GM12865 (cell line): ENCODE measurements at regions not wholly inside any gene's neighbourhood (a gene's known extent, or its start where the extent isn't known, plus 50 kb on each side); places are given as distances from the start of the nearest gene placed in this dataset.

Experiments used
- DNase-seq: peaks from one replicate; pipeline ENCODE4 v3.0.0; 2010; ENCODE audit warnings: low read depth
- H3K4me3 ChIP-seq: 2 replicates; pipeline ENCODE4 v1.5.1; 2011; ENCODE audit warnings: mild to moderate bottlenecking, low read depth, low read length, control low read depth
- TF ChIP-seq, protein P1 (sequence below): IDR thresholded peaks from 2 replicates; pipeline ENCODE4 v1.5.1; 2011; ENCODE audit warnings: low read length, control low read depth, low read depth, inconsistent platforms; ENCODE audit not compliant: insufficient read depth; ENCODE audit errors: missing control alignments

DNA sequence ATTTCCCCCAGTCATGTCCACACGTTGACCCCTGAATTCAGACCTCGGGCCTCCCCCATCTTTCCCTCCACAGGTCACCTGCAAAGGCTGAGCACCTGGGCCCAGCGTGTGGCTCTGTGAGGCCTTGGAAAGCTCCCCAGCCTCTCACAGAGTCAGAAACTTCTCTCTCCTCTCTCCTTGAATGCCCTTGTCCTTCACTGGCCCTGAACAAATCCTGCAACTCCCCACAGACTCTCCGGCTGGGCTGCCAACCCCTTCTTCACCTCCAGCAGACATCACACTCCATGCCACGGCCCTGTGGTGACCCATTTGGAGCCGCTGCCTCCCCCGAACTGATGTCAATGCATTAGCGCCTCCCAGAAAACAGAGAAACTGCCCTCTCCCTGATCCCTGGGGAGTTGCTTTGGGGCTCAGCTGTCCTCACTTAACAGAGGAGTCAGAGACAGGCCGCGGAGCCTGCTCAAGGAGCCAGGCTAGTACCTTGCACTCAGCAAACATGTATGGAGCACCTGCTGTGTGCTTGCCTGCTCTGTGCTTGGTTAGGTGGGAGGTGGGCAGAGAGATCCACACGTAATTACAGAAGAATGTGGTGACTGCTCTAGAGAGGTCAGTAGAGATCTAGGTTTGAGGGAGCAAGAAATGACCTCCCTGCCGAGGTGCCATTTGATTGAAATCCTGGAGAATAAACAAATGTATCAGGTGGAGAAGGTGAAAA is 99.2 kb upstream of the PWP1 start:
- no peak overlapping the region for H3K4me3 ChIP-seq
- no peak for DNase-seq
- TF ChIP-seq, protein P1, sequence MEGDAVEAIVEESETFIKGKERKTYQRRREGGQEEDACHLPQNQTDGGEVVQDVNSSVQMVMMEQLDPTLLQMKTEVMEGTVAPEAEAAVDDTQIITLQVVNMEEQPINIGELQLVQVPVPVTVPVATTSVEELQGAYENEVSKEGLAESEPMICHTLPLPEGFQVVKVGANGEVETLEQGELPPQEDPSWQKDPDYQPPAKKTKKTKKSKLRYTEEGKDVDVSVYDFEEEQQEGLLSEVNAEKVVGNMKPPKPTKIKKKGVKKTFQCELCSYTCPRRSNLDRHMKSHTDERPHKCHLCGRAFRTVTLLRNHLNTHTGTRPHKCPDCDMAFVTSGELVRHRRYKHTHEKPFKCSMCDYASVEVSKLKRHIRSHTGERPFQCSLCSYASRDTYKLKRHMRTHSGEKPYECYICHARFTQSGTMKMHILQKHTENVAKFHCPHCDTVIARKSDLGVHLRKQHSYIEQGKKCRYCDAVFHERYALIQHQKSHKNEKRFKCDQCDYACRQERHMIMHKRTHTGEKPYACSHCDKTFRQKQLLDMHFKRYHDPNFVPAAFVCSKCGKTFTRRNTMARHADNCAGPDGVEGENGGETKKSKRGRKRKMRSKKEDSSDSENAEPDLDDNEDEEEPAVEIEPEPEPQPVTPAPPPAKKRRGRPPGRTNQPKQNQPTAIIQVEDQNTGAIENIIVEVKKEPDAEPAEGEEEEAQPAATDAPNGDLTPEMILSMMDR = no peak

DNA sequence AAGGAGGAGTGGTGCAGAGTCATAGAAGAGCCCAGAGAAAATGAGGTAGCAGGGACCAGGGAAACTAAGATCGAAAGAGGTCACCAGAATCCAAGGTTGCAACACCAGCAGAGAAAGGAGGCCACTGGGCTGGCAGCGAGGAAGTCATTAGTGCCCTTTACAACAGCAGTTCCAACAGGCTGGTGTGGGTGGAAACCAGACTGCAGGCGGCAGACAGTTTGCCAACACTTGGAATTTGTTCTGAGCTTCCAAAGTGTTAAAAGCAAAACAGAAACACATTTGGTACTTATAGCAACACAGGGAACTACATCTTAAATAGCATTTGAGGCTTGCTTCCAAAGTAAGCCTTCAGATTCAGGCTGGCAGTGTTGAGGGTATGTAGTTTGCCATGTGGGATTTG is 95.2 kb upstream of the PWP1 start:
- TF ChIP-seq, protein P1 = no peak
- DNase-seq = no peak
- H3K4me3 ChIP-seq = no peak overlapping the region

DNA sequence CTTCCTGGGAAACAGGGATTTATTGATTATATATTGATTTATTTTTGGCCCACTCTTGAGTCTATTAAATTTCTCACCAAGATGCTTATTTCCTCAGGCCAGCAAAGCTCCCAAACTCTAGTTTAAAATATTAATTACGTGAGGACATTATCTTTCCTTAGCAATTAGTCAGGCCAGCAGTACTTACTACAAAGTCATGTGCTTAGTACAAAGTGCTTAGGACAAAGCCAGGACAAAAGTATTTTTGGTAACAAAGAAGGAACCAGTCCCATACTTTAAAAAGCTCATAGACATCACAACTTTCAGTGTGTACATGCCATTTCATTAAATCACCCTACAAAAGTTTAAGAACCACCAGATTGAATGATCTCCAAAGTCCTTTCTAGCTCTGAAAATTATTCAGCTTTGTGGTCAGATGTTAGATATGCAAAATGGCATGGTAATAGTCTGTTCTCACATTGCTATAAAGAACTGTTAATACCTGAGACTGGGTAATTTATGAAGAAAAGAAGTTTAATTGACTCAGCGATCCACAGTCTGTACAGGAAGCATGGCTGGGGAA is 94.7 kb upstream of the PWP1 start:
- H3K4me3 ChIP-seq = no peak overlapping the region
- TF ChIP-seq, protein P1 = no peak
- DNase-seq = no peak

DNA sequence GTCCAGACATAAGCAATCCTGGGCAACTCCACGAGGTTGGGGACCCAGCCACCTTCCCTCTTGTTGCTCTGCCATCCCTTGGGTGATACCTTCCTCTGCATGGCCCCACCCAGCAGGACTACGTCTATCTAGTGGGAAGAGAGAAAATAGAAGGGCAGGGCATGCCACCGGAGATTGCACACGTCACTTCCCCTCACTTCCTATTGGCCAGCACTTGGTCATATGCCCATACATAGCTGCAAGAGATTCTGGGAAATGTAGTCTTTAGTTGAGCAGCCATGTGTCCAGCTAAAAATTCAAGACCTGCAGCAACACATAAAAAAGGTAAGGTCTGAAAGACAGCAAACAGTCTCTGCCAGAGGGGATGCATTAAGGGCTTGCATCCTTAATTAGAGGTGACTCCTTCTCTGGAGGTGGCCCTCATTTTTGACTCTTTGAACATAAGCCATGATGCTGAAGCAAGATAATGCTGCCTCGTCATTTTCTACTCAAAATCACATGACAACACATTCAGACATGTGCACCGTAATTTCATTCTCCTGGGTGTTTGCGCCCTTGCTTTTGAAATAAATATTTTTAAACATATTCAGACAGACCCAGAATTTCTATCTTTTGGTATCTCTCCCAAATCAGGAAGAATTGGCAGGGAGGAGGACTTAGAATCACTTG is 91.8 kb upstream of the PWP1 start:
- TF ChIP-seq, protein P1 = no peak
- no peak overlapping the region for H3K4me3 ChIP-seq
- peak; percentile 62 for DNase-seq

DNA sequence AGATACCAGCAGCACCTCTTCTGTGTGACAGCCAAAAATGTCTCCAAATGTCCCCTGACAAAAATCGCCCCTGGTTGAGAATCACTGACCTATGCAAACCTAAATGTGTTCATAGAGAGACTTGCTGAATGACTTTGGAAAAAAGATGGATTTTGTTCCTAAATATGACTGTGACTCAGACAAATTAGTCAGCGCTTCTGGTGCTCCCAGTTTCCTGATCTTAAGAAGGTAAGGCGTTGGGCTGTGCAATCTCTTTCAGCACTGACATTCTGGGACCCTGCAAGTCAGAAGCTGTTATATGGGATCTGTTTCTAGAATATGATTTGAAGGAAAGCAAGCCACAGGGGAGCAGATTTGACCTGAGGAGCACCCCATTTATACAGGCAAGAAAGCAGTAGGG is 90.6 kb upstream of the PWP1 start:
- DNase-seq = no peak
- TF ChIP-seq, protein P1 = no peak
- no peak overlapping the region for H3K4me3 ChIP-seq

DNA sequence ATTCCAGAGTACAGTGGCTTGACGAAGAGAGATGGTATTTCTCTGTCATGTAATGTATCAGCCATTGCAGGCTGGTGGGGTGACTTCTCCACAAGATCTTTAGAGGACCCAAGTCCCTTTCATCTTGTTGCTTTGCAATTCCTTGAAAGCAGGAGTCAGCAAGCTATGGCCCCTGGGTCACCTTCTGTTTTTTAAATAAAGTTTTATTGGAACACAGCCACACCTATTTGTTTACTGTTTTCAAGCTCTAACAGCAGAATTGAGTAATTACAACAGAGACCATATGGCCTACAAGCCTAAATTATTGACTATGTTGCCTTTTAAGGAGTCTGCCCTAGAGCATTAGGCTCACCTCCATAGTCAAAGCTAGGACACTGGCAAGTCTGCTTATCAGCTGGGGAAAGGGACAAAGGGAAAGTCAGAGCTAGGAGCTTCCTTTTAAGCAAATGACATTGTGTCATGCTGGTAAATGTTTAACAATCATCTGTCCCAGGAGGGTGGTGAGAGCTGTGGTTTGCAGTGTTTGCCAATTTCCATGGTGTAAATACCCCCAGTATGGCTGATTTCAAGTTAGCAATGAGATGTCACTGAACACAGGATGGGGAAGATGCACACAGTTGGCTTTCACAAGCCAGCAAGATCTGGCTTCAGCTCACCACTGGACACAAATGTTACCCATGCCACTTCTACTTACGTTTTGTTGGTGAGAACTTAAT is 87.7 kb upstream of the PWP1 start:
- no peak for DNase-seq
- H3K4me3 ChIP-seq = no peak overlapping the region
- TF ChIP-seq, protein P1 = no peak
